Loucy (cell line): ENCODE measurements at regions not wholly inside any gene's neighbourhood (a gene's known extent, or its start where the extent isn't known, plus 50 kb on each side); places are given as distances from the start of the nearest gene placed in this dataset.
A peak's percentile ranks its signal among the peaks of the same experiment; 100 is the strongest.

Source experiments
- CTCF ChIP-seq: fragments of 200-600 bp; sonication (generic); conservative IDR thresholded peaks from 2 replicates; pipeline ENCODE4 v1.5.1; 2014; ENCODE audit warnings: mild to moderate bottlenecking, antibody characterized with exemption, low read length
- EZH2phosphoT487 ChIP-seq: fragments of 200-600 bp; IDR thresholded peaks from 2 replicates; pipeline ENCODE4 v1.6.1; 2018; ENCODE audit warnings: antibody characterized with exemption, mild to moderate bottlenecking, moderate library complexity, borderline replicate concordance

- TF ChIP-seq CTCF (peak; percentile 59), EZH2phosphoT487 (no peak)
These were observed 65.8 kb upstream of the SLITRK6 start for GRCh38 chr13:85864963-85865530.
